ENCODE measurements at regions not wholly inside any gene's neighbourhood (a gene's known extent, or its start where the extent isn't known, plus 50 kb on each side); places are given as distances from the start of the nearest gene placed in this dataset.

DNA sequence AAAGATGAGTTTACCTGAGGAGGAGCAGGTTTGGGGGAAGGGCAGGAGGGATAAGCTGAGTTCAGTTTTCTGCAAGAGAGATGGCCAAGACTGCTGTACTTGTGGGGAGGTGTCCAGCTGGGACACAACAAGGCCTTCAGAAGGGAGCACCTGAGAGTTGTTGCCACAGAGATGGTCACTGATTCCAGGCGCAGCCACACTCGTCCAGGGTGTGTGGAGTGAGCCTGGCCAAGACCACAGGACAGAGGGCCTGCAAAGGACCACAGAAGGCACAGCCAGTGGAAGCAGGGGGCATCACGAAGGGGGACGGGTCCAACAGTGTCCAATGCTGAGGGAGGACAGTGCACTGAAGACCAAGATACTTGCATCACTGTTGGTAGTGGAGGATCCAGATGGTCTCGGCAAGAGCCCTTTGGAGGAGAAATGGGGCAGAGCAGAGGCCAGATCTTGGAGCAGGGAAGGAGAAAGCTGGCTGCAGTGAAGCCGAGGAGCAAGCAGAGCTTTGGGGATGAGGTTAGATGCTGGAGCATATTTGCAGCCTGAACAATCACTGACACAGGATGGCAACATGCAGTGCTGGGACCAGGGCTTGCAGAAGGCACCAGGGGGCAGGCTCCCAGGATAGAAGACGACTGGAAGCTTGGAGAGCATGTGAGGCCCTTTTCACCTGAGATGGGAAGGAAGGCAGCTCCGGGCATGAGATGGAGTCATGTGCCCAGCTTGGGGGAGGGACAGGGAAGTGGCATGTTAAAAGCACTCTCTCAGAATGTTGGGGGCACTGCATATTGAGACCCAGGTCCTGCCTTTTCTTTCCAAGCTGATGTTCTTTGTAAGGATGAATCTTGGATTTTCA is 214.0 kb downstream of the CYP26B1 start:
- TF ChIP-seq POLR2AphosphoS5 (IDR thresholded peaks at IDR 0.05) = no peak
- TF ChIP-seq, protein P1, sequence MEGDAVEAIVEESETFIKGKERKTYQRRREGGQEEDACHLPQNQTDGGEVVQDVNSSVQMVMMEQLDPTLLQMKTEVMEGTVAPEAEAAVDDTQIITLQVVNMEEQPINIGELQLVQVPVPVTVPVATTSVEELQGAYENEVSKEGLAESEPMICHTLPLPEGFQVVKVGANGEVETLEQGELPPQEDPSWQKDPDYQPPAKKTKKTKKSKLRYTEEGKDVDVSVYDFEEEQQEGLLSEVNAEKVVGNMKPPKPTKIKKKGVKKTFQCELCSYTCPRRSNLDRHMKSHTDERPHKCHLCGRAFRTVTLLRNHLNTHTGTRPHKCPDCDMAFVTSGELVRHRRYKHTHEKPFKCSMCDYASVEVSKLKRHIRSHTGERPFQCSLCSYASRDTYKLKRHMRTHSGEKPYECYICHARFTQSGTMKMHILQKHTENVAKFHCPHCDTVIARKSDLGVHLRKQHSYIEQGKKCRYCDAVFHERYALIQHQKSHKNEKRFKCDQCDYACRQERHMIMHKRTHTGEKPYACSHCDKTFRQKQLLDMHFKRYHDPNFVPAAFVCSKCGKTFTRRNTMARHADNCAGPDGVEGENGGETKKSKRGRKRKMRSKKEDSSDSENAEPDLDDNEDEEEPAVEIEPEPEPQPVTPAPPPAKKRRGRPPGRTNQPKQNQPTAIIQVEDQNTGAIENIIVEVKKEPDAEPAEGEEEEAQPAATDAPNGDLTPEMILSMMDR (IDR thresholded peaks at IDR 0.05) = peak in 1 of 2 donors; percentile 21
- TF ChIP-seq POLR2A (IDR thresholded peaks at IDR 0.05) = no peak
